ENCODE measurements at regions not wholly inside any gene's neighbourhood (a gene's known extent, or its start where the extent isn't known, plus 50 kb on each side); places are given as distances from the start of the nearest gene placed in this dataset.
"Not testable (repeated sequence)": the region's sequence is repeated elsewhere in the genome, so short reads cannot be mapped to it uniquely, and the experiment has no call there.

- TF ChIP-seq POLR2A (IDR thresholded peaks at IDR 0.05); CTCF (IDR thresholded peaks at IDR 0.05); POLR2AphosphoS5 (IDR thresholded peaks at IDR 0.05; ENCODE audit: insufficient read depth in 1 of 2, low read depth in 1 of 2): not testable (repeated sequence)
These were observed 52.4 kb upstream of the CSPG4 start for GRCh38 chr15:75764845-75765550.
